GM21390 (cell line): ENCODE measurements at regions not wholly inside any gene's neighbourhood (a gene's known extent, or its start where the extent isn't known, plus 50 kb on each side); places are given as distances from the start of the nearest gene placed in this dataset.

Source experiments
- ATAC-seq: cut with Tn5 transposase; IDR thresholded peaks from one replicate; pipeline ENCODE4 v1.9.1; 2021; ENCODE audit not compliant: unreplicated experiment

GRCh38 chr10:14468023-14468441 lies 137.3 kb upstream of the FRMD4A start:
- no peak for ATAC-seq

- no peak for ATAC-seq
These were observed 135.5 kb upstream of the FRMD4A start for GRCh38 chr10:14466257-14466656.

GRCh38 chr10:14460447-14460846 lies 129.7 kb upstream of the FRMD4A start:
- no peak for ATAC-seq

- no peak for ATAC-seq
These were observed 128.9 kb upstream of the FRMD4A start for GRCh38 chr10:14459665-14460064.

- no peak for ATAC-seq
These were observed 126.1 kb upstream of the FRMD4A start for GRCh38 chr10:14456870-14457266.

GRCh38 chr10:14456218-14456869 lies 125.6 kb upstream of the FRMD4A start:
- ATAC-seq = no peak

- ATAC-seq = no peak
These were observed 123.9 kb upstream of the FRMD4A start for GRCh38 chr10:14454629-14455028.

GRCh38 chr10:14454206-14454605 lies 123.5 kb upstream of the FRMD4A start:
- no peak for ATAC-seq

GRCh38 chr10:14453593-14453992 lies 122.9 kb upstream of the FRMD4A start:
- no peak for ATAC-seq

- no peak for ATAC-seq
These were observed 120.6 kb upstream of the FRMD4A start for GRCh38 chr10:14451341-14451740.

- no peak for ATAC-seq
These were observed 119.3 kb upstream of the FRMD4A start for GRCh38 chr10:14450041-14450491.

- ATAC-seq = no peak
These were observed 118.6 kb upstream of the FRMD4A start for GRCh38 chr10:14449293-14449815.

GRCh38 chr10:14448197-14448990 lies 117.7 kb upstream of the FRMD4A start:
- no peak for ATAC-seq

GRCh38 chr10:14447094-14447839 lies 116.5 kb upstream of the FRMD4A start:
- ATAC-seq = no peak

GRCh38 chr10:14439451-14440259 lies 108.9 kb upstream of the FRMD4A start:
- no peak for ATAC-seq

GRCh38 chr10:14438576-14438975 lies 107.9 kb upstream of the FRMD4A start:
- ATAC-seq = no peak

- ATAC-seq = no peak
These were observed 107.3 kb upstream of the FRMD4A start for GRCh38 chr10:14438057-14438456.

- ATAC-seq = no peak
These were observed 105.4 kb upstream of the FRMD4A start for GRCh38 chr10:14435976-14436632.

- no peak for ATAC-seq
These were observed 102.4 kb upstream of the FRMD4A start for GRCh38 chr10:14433147-14433546.

GRCh38 chr10:14431868-14432267 lies 101.1 kb upstream of the FRMD4A start:
- ATAC-seq = no peak
